ENCODE measurements at regions not wholly inside any gene's neighbourhood (a gene's known extent, or its start where the extent isn't known, plus 50 kb on each side); places are given as distances from the start of the nearest gene placed in this dataset.

GRCh38 chr2:176851200-176851888, 361.2 kb upstream of the HNRNPA3 start:
- Histone ChIP-seq H3K79me2 (ENCODE audit: low read length) (no peaks in the 10 kb centered on the region), H3K27ac (ENCODE audit: low read length) (no peak overlapping the region), H3K9me2 (replicated peaks; ENCODE audit: low read length) (no peaks in the 10 kb centered on the region), H3K36me3 (ENCODE audit: low read depth, low read length) (no peaks in the 10 kb centered on the region), H3K9ac (ENCODE audit: low read length) (no peak overlapping the region), H3F3A (ENCODE audit: low read length, unreplicated experiment) (no peaks in the 10 kb centered on the region), H3K4me2 (ENCODE audit: low read length) (no peak overlapping the region), H3K9me3 (ENCODE audit: low read length) (no peaks in the 10 kb centered on the region), H4K20me1 (ENCODE audit: low read length) (no peaks in the 10 kb centered on the region), H3K27me3 (ENCODE audit: low read length) (peaks cover 28% of the 10 kb centered on the region; the same call in 1 of the 2 replicates), H3K4me1 (ENCODE audit: insufficient read depth, low read length) (no peaks in the 10 kb centered on the region), H2AFZ (ENCODE audit: low read length) (no peak overlapping the region), H3K4me3 (ENCODE audit: low read length) (no peak overlapping the region)
- BruUV-seq (replicated peaks): no TSS peak
- intact Hi-C loops (cut with micrococcal nuclease): no loop called here
- no peak for DNase-seq
- no peak for TF ChIP-seq EZH2phosphoT487 (IDR thresholded peaks at IDR 0.05; ENCODE audit: borderline replicate concordance, low read length)
- no peak for TF ChIP-seq EZH2 (IDR thresholded peaks at IDR 0.05; ENCODE audit: low read length, unreplicated experiment)
- TF ChIP-seq, protein P1, sequence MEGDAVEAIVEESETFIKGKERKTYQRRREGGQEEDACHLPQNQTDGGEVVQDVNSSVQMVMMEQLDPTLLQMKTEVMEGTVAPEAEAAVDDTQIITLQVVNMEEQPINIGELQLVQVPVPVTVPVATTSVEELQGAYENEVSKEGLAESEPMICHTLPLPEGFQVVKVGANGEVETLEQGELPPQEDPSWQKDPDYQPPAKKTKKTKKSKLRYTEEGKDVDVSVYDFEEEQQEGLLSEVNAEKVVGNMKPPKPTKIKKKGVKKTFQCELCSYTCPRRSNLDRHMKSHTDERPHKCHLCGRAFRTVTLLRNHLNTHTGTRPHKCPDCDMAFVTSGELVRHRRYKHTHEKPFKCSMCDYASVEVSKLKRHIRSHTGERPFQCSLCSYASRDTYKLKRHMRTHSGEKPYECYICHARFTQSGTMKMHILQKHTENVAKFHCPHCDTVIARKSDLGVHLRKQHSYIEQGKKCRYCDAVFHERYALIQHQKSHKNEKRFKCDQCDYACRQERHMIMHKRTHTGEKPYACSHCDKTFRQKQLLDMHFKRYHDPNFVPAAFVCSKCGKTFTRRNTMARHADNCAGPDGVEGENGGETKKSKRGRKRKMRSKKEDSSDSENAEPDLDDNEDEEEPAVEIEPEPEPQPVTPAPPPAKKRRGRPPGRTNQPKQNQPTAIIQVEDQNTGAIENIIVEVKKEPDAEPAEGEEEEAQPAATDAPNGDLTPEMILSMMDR (conservative IDR thresholded peaks at IDR 0.05; ENCODE audit: low read depth, low read length): no peak
- POLR2A ChIA-PET (ENCODE audit: unreplicated experiment): no interaction called here
- CTCF ChIA-PET: no interaction called here
- no peak for ATAC-seq

- peaks cover 26% of the 10 kb centered on the region; the same call in 1 of the 2 replicates for H3K27me3 ChIP-seq (ENCODE audit: low read length)
- no TSS peak for BruUV-seq (replicated peaks)
- no peak for ATAC-seq
- H3K4me3 ChIP-seq (ENCODE audit: low read length): no peak overlapping the region
- no peaks in the 10 kb centered on the region for H3K79me2 ChIP-seq (ENCODE audit: low read length)
- no peaks in the 10 kb centered on the region for H4K20me1 ChIP-seq (ENCODE audit: low read length)
- intact Hi-C loops (cut with micrococcal nuclease): no loop called here
- POLR2A ChIA-PET (ENCODE audit: unreplicated experiment): no interaction called here
- no peak for DNase-seq
- CTCF ChIA-PET: no interaction called here
- no peaks in the 10 kb centered on the region for H3K4me1 ChIP-seq (ENCODE audit: insufficient read depth, low read length)
- H3K27ac ChIP-seq (ENCODE audit: low read length): no peak overlapping the region
- no peaks in the 10 kb centered on the region for H3K9me3 ChIP-seq (ENCODE audit: low read length)
- TF ChIP-seq EZH2 (IDR thresholded peaks at IDR 0.05; ENCODE audit: low read length, unreplicated experiment): no peak
- no peak for TF ChIP-seq EZH2phosphoT487 (IDR thresholded peaks at IDR 0.05; ENCODE audit: borderline replicate concordance, low read length)
- H3K36me3 ChIP-seq (ENCODE audit: low read depth, low read length): no peaks in the 10 kb centered on the region
- no peak overlapping the region for H2AFZ ChIP-seq (ENCODE audit: low read length)
- H3K9ac ChIP-seq (ENCODE audit: low read length): no peak overlapping the region
- no peaks in the 10 kb centered on the region for H3F3A ChIP-seq (ENCODE audit: low read length, unreplicated experiment)
- no peaks in the 10 kb centered on the region for H3K9me2 ChIP-seq (replicated peaks; ENCODE audit: low read length)
- no peak overlapping the region for H3K4me2 ChIP-seq (ENCODE audit: low read length)
Measured at GRCh38 chr2:176851889-176852483, 360.6 kb upstream of the HNRNPA3 start.

GRCh38 chr2:176852667-176853066, 359.9 kb upstream of the HNRNPA3 start:
- ChIA-PET POLR2A (ENCODE audit: unreplicated experiment) (no interaction called here), CTCF (no interaction called here)
- no peak for TF ChIP-seq EZH2phosphoT487 (IDR thresholded peaks at IDR 0.05; ENCODE audit: borderline replicate concordance, low read length)
- TF ChIP-seq EZH2 (IDR thresholded peaks at IDR 0.05; ENCODE audit: low read length, unreplicated experiment): no peak
- TF ChIP-seq, protein P1 (conservative IDR thresholded peaks at IDR 0.05; ENCODE audit: low read depth, low read length): no peak
- H3K79me2 ChIP-seq (ENCODE audit: low read length): no peaks in the 10 kb centered on the region
- no peaks in the 10 kb centered on the region for H3K36me3 ChIP-seq (ENCODE audit: low read depth, low read length)
- ATAC-seq: no peak
- no peak overlapping the region for H2AFZ ChIP-seq (ENCODE audit: low read length)
- no peaks in the 10 kb centered on the region for H3K4me1 ChIP-seq (ENCODE audit: insufficient read depth, low read length)
- H3K27ac ChIP-seq (ENCODE audit: low read length): no peak overlapping the region
- DNase-seq: no peak
- no peak overlapping the region for H3K9ac ChIP-seq (ENCODE audit: low read length)
- peaks cover 25% of the 10 kb centered on the region; the same call in 1 of the 2 replicates for H3K27me3 ChIP-seq (ENCODE audit: low read length)
- no peak overlapping the region for H3K4me3 ChIP-seq (ENCODE audit: low read length)
- H3F3A ChIP-seq (ENCODE audit: low read length, unreplicated experiment): no peaks in the 10 kb centered on the region
- intact Hi-C loops (cut with micrococcal nuclease): no loop called here
- H3K9me2 ChIP-seq (replicated peaks; ENCODE audit: low read length): no peaks in the 10 kb centered on the region
- BruUV-seq (replicated peaks): no TSS peak
- no peak overlapping the region for H3K4me2 ChIP-seq (ENCODE audit: low read length)
- H4K20me1 ChIP-seq (ENCODE audit: low read length): no peaks in the 10 kb centered on the region
- no peaks in the 10 kb centered on the region for H3K9me3 ChIP-seq (ENCODE audit: low read length)
